ENCODE measurements at regions not wholly inside any gene's neighbourhood (a gene's known extent, or its start where the extent isn't known, plus 50 kb on each side); places are given as distances from the start of the nearest gene placed in this dataset.
A peak's percentile ranks its signal among the peaks of the same experiment; 100 is the strongest.

- TF ChIP-seq, protein P1, sequence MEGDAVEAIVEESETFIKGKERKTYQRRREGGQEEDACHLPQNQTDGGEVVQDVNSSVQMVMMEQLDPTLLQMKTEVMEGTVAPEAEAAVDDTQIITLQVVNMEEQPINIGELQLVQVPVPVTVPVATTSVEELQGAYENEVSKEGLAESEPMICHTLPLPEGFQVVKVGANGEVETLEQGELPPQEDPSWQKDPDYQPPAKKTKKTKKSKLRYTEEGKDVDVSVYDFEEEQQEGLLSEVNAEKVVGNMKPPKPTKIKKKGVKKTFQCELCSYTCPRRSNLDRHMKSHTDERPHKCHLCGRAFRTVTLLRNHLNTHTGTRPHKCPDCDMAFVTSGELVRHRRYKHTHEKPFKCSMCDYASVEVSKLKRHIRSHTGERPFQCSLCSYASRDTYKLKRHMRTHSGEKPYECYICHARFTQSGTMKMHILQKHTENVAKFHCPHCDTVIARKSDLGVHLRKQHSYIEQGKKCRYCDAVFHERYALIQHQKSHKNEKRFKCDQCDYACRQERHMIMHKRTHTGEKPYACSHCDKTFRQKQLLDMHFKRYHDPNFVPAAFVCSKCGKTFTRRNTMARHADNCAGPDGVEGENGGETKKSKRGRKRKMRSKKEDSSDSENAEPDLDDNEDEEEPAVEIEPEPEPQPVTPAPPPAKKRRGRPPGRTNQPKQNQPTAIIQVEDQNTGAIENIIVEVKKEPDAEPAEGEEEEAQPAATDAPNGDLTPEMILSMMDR (IDR thresholded peaks at IDR 0.05) = peak; percentile 94
- Histone ChIP-seq H3K27ac (no peak overlapping the region), H3K4me1 (no peaks in the 10 kb centered on the region), H3K36me3 (no peaks in the 10 kb centered on the region), H3K4me3 (peak overlapping the region; percentile 25), H3K9me3 (no peaks in the 10 kb centered on the region), H3K27me3 (no peaks in the 10 kb centered on the region)
- ATAC-seq (peak; percentile 92), DNase-seq (peak; percentile 74)
- intact Hi-C loops (cut with DNase I) = loop anchor here (10.0 kb wide), 1 partner anchor 1048 kb away; the partner anchor contains the start of gene MN1
These were observed 99.4 kb downstream of the MIAT start for GRCh38 chr22:26756675-26757293.

GRCh38 chr22:26757496-26757895 lies 100.1 kb downstream of the MIAT start:
- ATAC-seq = no peak
- intact Hi-C loops (cut with DNase I) = loop anchor here (10.0 kb wide), 1 partner anchor 1047 kb away; the partner anchor contains the start of gene MN1

GRCh38 chr22:26762503-26763472 lies 105.4 kb downstream of the MIAT start:
- H3K4me1 ChIP-seq = no peaks in the 10 kb centered on the region
- H3K27me3 ChIP-seq = no peaks in the 10 kb centered on the region
- H3K9me3 ChIP-seq = no peaks in the 10 kb centered on the region
- ATAC-seq (no peak), DNase-seq (no peak)
- H3K4me3 ChIP-seq = no peak overlapping the region
- TF ChIP-seq, protein P1 (IDR thresholded peaks at IDR 0.05) = no peak
- no peaks in the 10 kb centered on the region for H3K36me3 ChIP-seq
- intact Hi-C loops (cut with DNase I) = no loop called here
- no peak overlapping the region for H3K27ac ChIP-seq

More at GRCh38 chr22:26757496-26757895, 100.1 kb downstream of the MIAT start:
- H3K36me3 ChIP-seq = no peaks in the 10 kb centered on the region
- H3K9me3 ChIP-seq = no peaks in the 10 kb centered on the region
- H3K27me3 ChIP-seq = no peaks in the 10 kb centered on the region
- H3K4me1 ChIP-seq = no peaks in the 10 kb centered on the region
- no peak overlapping the region for H3K4me3 ChIP-seq
- no peak for DNase-seq
- TF ChIP-seq, protein P1 (IDR thresholded peaks at IDR 0.05) = no peak
- H3K27ac ChIP-seq = no peak overlapping the region

- TF ChIP-seq, protein P1 (IDR thresholded peaks at IDR 0.05) = no peak
- DNase-seq (no peak), ATAC-seq (no peak)
- Histone ChIP-seq H3K36me3 (no peaks in the 10 kb centered on the region), H3K9me3 (no peaks in the 10 kb centered on the region), H3K4me1 (no peaks in the 10 kb centered on the region), H3K27me3 (no peaks in the 10 kb centered on the region), H3K27ac (no peak overlapping the region), H3K4me3 (no peak overlapping the region)
- intact Hi-C loops (cut with DNase I) = no loop called here
These were observed 106.4 kb downstream of the MIAT start for GRCh38 chr22:26763633-26764361.

GRCh38 chr22:26766510-26767350 lies 109.3 kb downstream of the MIAT start:
- no peak for ATAC-seq
- Histone ChIP-seq H3K4me3 (no peak overlapping the region), H3K36me3 (no peaks in the 10 kb centered on the region), H3K9me3 (no peaks in the 10 kb centered on the region), H3K4me1 (no peaks in the 10 kb centered on the region), H3K27me3 (no peaks in the 10 kb centered on the region), H3K27ac (no peak overlapping the region)
- DNase-seq = no peak
- intact Hi-C loops (cut with DNase I) = no loop called here
- TF ChIP-seq, protein P1 (IDR thresholded peaks at IDR 0.05) = no peak
